MCF 10A (cell line): ENCODE measurements at regions not wholly inside any gene's neighbourhood (a gene's known extent, or its start where the extent isn't known, plus 50 kb on each side); places are given as distances from the start of the nearest gene placed in this dataset.

Source experiments
- BruUV-seq: library from RNA; stranded (reverse); fragments of 400-500 nt; replicated peaks from 2 replicates; lab custom pipeline; 2021; lab: Mats Ljungman, UMichigan
- CTCF ChIA-PET: fragments of 300-600 bp; sonication (Branson Sonifier 250); formaldehyde crosslinking; extraction: SDS; loops from one replicate; lab custom pipeline; 2021; ENCODE audit warnings: antibody characterized with exemption, inconsistent platforms; lab: Yijun Ruan, JAX
- POLR2A ChIA-PET: fragments of 300-600, 350-650 bp; sonication (Branson Sonifier 250); formaldehyde crosslinking; extraction: SDS; loops from one replicate; lab custom pipeline; 2020; ENCODE audit warnings: antibody characterized with exemption, inconsistent platforms; lab: Yijun Ruan, JAX
- DNase-seq: peaks from one replicate; pipeline ENCODE4 v3.0.0-alpha.2; 2018; ENCODE audit not compliant: unreplicated experiment
- H3K27ac Mint-ChIP-seq: one replicate; pipeline ENCODE4 v1.8.0; 2022; ENCODE audit warnings: mild to moderate bottlenecking, low read depth, mixed read lengths; ENCODE audit not compliant: unreplicated experiment
- H3K27me3 Mint-ChIP-seq: one replicate; pipeline ENCODE4 v1.8.0; 2022; ENCODE audit warnings: mixed read lengths; ENCODE audit not compliant: insufficient read depth, unreplicated experiment
- H3K36me3 Mint-ChIP-seq: one replicate; pipeline ENCODE4 v1.8.0; 2022; ENCODE audit warnings: mild to moderate bottlenecking, moderate library complexity, mixed read lengths; ENCODE audit not compliant: insufficient read depth, unreplicated experiment
- H3K4me1 Mint-ChIP-seq: one replicate; pipeline ENCODE4 v1.8.0; 2022; ENCODE audit warnings: mixed read lengths; ENCODE audit not compliant: insufficient read depth, unreplicated experiment
- H3K4me3 Mint-ChIP-seq: one replicate; pipeline ENCODE4 v1.8.0; 2022; ENCODE audit warnings: mild to moderate bottlenecking, moderate library complexity, mixed read lengths; ENCODE audit not compliant: unreplicated experiment
- H3K9me3 Mint-ChIP-seq: one replicate; pipeline ENCODE4 v1.8.0; 2022; ENCODE audit warnings: mixed read lengths; ENCODE audit not compliant: unreplicated experiment
- CTCF ChIP-seq: fragments of 200-600 bp; IDR thresholded peaks from one replicate; pipeline ENCODE4 v1.8.0; 2022; ENCODE audit warnings: antibody characterized with exemption, mild to moderate bottlenecking; ENCODE audit not compliant: unreplicated experiment
- intact Hi-C: fragments of 100-400 bp; cut with micrococcal nuclease; formaldehyde crosslinking; loops from 2 replicates; pipeline ENCODE4 v1.14.1; 2022

GRCh38 chr1:96926176-96926575 is 204.6 kb downstream of the PTBP2 start:
- no peak for TF ChIP-seq CTCF
- CTCF ChIA-PET: no interaction called here

GRCh38 chr1:96927125-96927524 is 205.5 kb downstream of the PTBP2 start:
- Mint-ChIP-seq H3K36me3 (no peaks in the 10 kb centered on the region), H3K27ac (no peak overlapping the region), H3K4me3 (no peak overlapping the region), H3K4me1 (no peaks in the 10 kb centered on the region), H3K9me3 (peaks cover 26% of the 10 kb centered on the region), H3K27me3 (no peaks in the 10 kb centered on the region)
- no peak for TF ChIP-seq CTCF
- ChIA-PET POLR2A (no interaction called here), CTCF (interaction anchor here (0.9 kb wide), 1 partner anchor 24 kb away, joined by 4 read pairs; no protein-coding TSS in a partner anchor)
- no TSS peak for BruUV-seq
- peak; percentile 18 for DNase-seq
- intact Hi-C loops: no loop called here

More at GRCh38 chr1:96926176-96926575, 204.6 kb downstream of the PTBP2 start:
- peaks cover 33% of the 10 kb centered on the region for H3K9me3 Mint-ChIP-seq
- no peaks in the 10 kb centered on the region for H3K36me3 Mint-ChIP-seq
- no peak for DNase-seq
- intact Hi-C loops: no loop called here
- no peak overlapping the region for H3K27ac Mint-ChIP-seq
- H3K4me1 Mint-ChIP-seq: no peaks in the 10 kb centered on the region
- H3K27me3 Mint-ChIP-seq: no peaks in the 10 kb centered on the region
- BruUV-seq: no TSS peak
- POLR2A ChIA-PET: no interaction called here
- H3K4me3 Mint-ChIP-seq: no peak overlapping the region

GRCh38 chr1:96931136-96931535 is 209.6 kb downstream of the PTBP2 start:
- DNase-seq: no peak
- TF ChIP-seq CTCF: no peak
- Mint-ChIP-seq H3K36me3 (no peaks in the 10 kb centered on the region), H3K27me3 (no peaks in the 10 kb centered on the region), H3K4me1 (no peaks in the 10 kb centered on the region), H3K27ac (no peak overlapping the region), H3K9me3 (no peaks in the 10 kb centered on the region), H3K4me3 (no peak overlapping the region)
- BruUV-seq: no TSS peak
- ChIA-PET POLR2A (no interaction called here), CTCF (no interaction called here)
- intact Hi-C loops: no loop called here

GRCh38 chr1:96934282-96934681 is 212.7 kb downstream of the PTBP2 start:
- Mint-ChIP-seq H3K36me3 (no peaks in the 10 kb centered on the region), H3K9me3 (no peaks in the 10 kb centered on the region), H3K4me3 (no peak overlapping the region), H3K27me3 (no peaks in the 10 kb centered on the region), H3K4me1 (no peaks in the 10 kb centered on the region), H3K27ac (no peak overlapping the region)
- no peak for TF ChIP-seq CTCF
- ChIA-PET POLR2A (no interaction called here), CTCF (no interaction called here)
- intact Hi-C loops: no loop called here
- BruUV-seq: no TSS peak
- no peak for DNase-seq
